K562 (cell line): ENCODE measurements at regions not wholly inside any gene's neighbourhood (a gene's known extent, or its start where the extent isn't known, plus 50 kb on each side); places are given as distances from the start of the nearest gene placed in this dataset.

Experiments
- ATAC-seq: fragments of 200-7000 bp; cut with Tn5 transposase; 3 replicates; pipeline ENCODE4 v1.9.1; 2020; ENCODE audit warnings: moderate library complexity
- BruUV-seq: library from RNA; stranded (reverse); fragments of 400-500 nt; replicated peaks from 2 replicates; lab custom pipeline; 2021; lab: Mats Ljungman, UMichigan
- CTCF ChIA-PET: fragments of 300-600 bp; formaldehyde crosslinking; extraction: SDS; loops from one replicate; lab custom pipeline; 2021; ENCODE audit warnings: low intra/inter-chr PET ratio; lab: Yijun Ruan, JAX
- POLR2A ChIA-PET: fragments of 300-600, 350-650 bp; sonication (Branson Sonifier 250); formaldehyde crosslinking; extraction: SDS; loops from one replicate; lab custom pipeline; 2021; ENCODE audit warnings: antibody characterized with exemption, inconsistent platforms; lab: Yijun Ruan, JAX
- DNase-seq, 4 experiments: peaks; one replicate each; pipeline versions ENCODE4 v3.0.0 to v3.0.0-alpha.2; 2011 to 2018; ENCODE audit warnings: low spot score in 3 of 4, mixed read lengths in 3 of 4; ENCODE audit errors: extremely low read depth in 1 of 4
- FAIRE-seq: peaks from 2 replicates; lab custom pipeline; 2011; peaks lifted over from hg19 to GRCh38; lab: Jason Lieb, UNC
- H2AFZ ChIP-seq: 2 replicates; pipeline ENCODE4 v1.6.0; 2011; ENCODE audit warnings: low read depth, low read length, control low read depth, inconsistent platforms
- H3K27ac ChIP-seq: fragments of 200-600 bp; 3 replicates; pipeline ENCODE4 v1.8.0; 2011; ENCODE audit warnings: low read depth, mild to moderate bottlenecking, control low read depth, inconsistent platforms, low read length, moderate library complexity, mixed read lengths; ENCODE audit errors: extremely low read depth
- H3K27me3 ChIP-seq, 2 experiments: fragments of 300-600 bp in 1 of 2; 2 replicates in 1 of 2; 3 replicates in 1 of 2; pipeline versions ENCODE4 v1.6.0 to v1.8.0; 2011; ENCODE audit warnings: inconsistent platforms in 2 of 2, low read length in 2 of 2, mild to moderate bottlenecking in 1 of 2, mixed read lengths in 1 of 2, moderate library complexity in 1 of 2; ENCODE audit not compliant: control insufficient read depth in 2 of 2, insufficient read depth in 2 of 2
- H3K36me3 ChIP-seq: fragments of 300-600 bp; 3 replicates; pipeline ENCODE4 v1.8.0; 2011; ENCODE audit warnings: mild to moderate bottlenecking, low read length, inconsistent platforms; ENCODE audit not compliant: control insufficient read depth, insufficient read depth
- H3K4me1 ChIP-seq, 2 experiments: fragments of 200-600 bp in 1 of 2; replicated peaks in 1 of 2; 2 replicates in 1 of 2; 3 replicates in 1 of 2; pipeline versions ENCODE4 v1.5.1 to v1.8.0; 2011; ENCODE audit warnings: inconsistent platforms in 2 of 2, low read length in 2 of 2, mild to moderate bottlenecking in 1 of 2, mixed read lengths in 1 of 2, moderate library complexity in 1 of 2; ENCODE audit not compliant: control insufficient read depth in 2 of 2, insufficient read depth in 2 of 2
- H3K4me2 ChIP-seq: 2 replicates; pipeline ENCODE4 v1.6.1; 2011; ENCODE audit warnings: low read length, control low read depth, inconsistent platforms, mixed read lengths; ENCODE audit not compliant: insufficient read depth
- H3K4me3 ChIP-seq: fragments of 200-600 bp; sonication (generic), shearing (Covaris generic); 2 replicates; pipeline ENCODE4 v1.5.1; 2016; ENCODE audit warnings: control low read depth, inconsistent platforms
- H3K79me2 ChIP-seq: fragments of 200-600 bp; 3 replicates; pipeline ENCODE4 v1.8.0; 2011; ENCODE audit warnings: low read length, inconsistent platforms; ENCODE audit not compliant: control insufficient read depth, insufficient read depth
- H3K9ac ChIP-seq, 2 experiments: 2 replicates each; pipeline versions ENCODE4 v1.6.0 to v1.6.1; 2011; ENCODE audit warnings: low read depth in 2 of 2, low read length in 2 of 2, control low read depth in 1 of 2, inconsistent platforms in 1 of 2, mild to moderate bottlenecking in 1 of 2, mixed read lengths in 1 of 2; ENCODE audit not compliant: insufficient read depth in 1 of 2
- H3K9me1 ChIP-seq: one replicate; pipeline ENCODE4 v1.6.0; 2011; ENCODE audit warnings: inconsistent platforms, mild to moderate bottlenecking, low read length, moderate library complexity; ENCODE audit not compliant: control insufficient read depth, insufficient read depth
- H3K9me3 ChIP-seq: replicated peaks from 2 replicates; pipeline ENCODE4 v1.5.1; 2011; ENCODE audit warnings: low read depth, low read length, inconsistent platforms; ENCODE audit not compliant: control insufficient read depth, insufficient read depth
- H4K20me1 ChIP-seq: replicated peaks from 2 replicates; pipeline ENCODE4 v1.6.1; 2011; ENCODE audit warnings: low read length, inconsistent platforms, mixed read lengths; ENCODE audit not compliant: control insufficient read depth, insufficient read depth
- FOXA1 ChIP-seq: fragments of 450-650 bp; IDR thresholded peaks from 2 replicates; pipeline ENCODE4 v1.6.1; 2016; ENCODE audit warnings: mild to moderate bottlenecking, borderline replicate concordance
- PHB ChIP-seq: fragments of 250-450 bp; sonication (Bioruptor Pico); IDR thresholded peaks from 2 replicates; pipeline ENCODE4 v1.5.0; 2021
- WGBS: fragments of 100-300 bp; shearing (Covaris generic); methylation state at CpG from one replicate; pipeline ENCODE4 v1.1.6; 2016; ENCODE audit warnings: low coverage, mixed read lengths; ENCODE audit not compliant: insufficient coverage; ENCODE audit errors: missing lambda C conversion rate; 5-methylcytosine and 5-hydroxymethylcytosine counted together
- in situ Hi-C: fragments of 300-500 bp; cut with MboI; formaldehyde crosslinking; loops from 4 replicates; pipeline ENCODE4 v1.15.0; 2018; ENCODE audit warnings: inconsistent platforms, mixed read lengths
- intact Hi-C: fragments of 100-400 bp; cut with micrococcal nuclease; formaldehyde crosslinking; loops from 2 replicates; pipeline ENCODE4 v1.14.2; 2022
- TF ChIP-seq, protein P1 (sequence below): sonication (generic); formaldehyde crosslinking; IDR thresholded peaks from 2 replicates; pipeline ENCODE4 v1.8.0; 2023; ENCODE audit warnings: missing genetic modification reagents, mild to moderate bottlenecking, borderline replicate concordance
- TF ChIP-seq, protein P2 (sequence below): fragments of 450-650 bp; formaldehyde crosslinking; conservative IDR thresholded peaks from 2 replicates; pipeline ENCODE4 v1.4.0; 2022; ENCODE audit warnings: mild to moderate bottlenecking, missing genetic modification characterization
- TF ChIP-seq, protein P3 (sequence below), 3 experiments: IDR thresholded peaks in 2 of 3; conservative IDR thresholded peaks in 1 of 3; 2 replicates each; pipeline ENCODE4 v1.5.1; 2011 to 2012; ENCODE audit warnings: low read length in 3 of 3, mild to moderate bottlenecking in 3 of 3, control low read depth in 2 of 3, improper control_type of control experiment in 1 of 3, inconsistent platforms in 1 of 3, low read depth in 1 of 3, mixed read lengths in 1 of 3, moderate library complexity in 1 of 3; ENCODE audit not compliant: insufficient read depth in 2 of 3
- TF ChIP-seq, protein P4 (sequence below): fragments of 450-650 bp; formaldehyde crosslinking; IDR thresholded peaks from 2 replicates; pipeline ENCODE4 v1.4.0; 2020; ENCODE audit warnings: mild to moderate bottlenecking, mixed read lengths

DNA sequence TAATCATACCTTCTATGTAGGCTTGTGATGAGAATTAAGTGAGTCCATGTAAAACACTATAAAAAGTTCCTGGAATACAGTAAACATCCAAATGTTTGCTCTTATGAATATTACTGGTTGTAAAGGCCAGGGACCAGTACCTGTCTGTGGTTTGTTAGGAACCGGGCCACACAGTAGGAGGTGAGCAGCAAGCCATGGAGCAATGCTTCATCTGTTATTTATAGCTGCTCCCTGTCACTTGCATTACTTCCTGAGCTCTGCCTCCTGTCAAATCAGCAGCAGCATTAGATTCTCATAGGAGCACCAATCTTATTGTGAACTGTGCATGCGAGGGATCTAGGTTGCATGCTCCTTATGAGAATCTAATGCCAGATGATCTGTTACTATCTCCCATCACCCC lies 662.0 kb upstream of the ANKRD30A start (continued):
- TF ChIP-seq, protein P1, sequence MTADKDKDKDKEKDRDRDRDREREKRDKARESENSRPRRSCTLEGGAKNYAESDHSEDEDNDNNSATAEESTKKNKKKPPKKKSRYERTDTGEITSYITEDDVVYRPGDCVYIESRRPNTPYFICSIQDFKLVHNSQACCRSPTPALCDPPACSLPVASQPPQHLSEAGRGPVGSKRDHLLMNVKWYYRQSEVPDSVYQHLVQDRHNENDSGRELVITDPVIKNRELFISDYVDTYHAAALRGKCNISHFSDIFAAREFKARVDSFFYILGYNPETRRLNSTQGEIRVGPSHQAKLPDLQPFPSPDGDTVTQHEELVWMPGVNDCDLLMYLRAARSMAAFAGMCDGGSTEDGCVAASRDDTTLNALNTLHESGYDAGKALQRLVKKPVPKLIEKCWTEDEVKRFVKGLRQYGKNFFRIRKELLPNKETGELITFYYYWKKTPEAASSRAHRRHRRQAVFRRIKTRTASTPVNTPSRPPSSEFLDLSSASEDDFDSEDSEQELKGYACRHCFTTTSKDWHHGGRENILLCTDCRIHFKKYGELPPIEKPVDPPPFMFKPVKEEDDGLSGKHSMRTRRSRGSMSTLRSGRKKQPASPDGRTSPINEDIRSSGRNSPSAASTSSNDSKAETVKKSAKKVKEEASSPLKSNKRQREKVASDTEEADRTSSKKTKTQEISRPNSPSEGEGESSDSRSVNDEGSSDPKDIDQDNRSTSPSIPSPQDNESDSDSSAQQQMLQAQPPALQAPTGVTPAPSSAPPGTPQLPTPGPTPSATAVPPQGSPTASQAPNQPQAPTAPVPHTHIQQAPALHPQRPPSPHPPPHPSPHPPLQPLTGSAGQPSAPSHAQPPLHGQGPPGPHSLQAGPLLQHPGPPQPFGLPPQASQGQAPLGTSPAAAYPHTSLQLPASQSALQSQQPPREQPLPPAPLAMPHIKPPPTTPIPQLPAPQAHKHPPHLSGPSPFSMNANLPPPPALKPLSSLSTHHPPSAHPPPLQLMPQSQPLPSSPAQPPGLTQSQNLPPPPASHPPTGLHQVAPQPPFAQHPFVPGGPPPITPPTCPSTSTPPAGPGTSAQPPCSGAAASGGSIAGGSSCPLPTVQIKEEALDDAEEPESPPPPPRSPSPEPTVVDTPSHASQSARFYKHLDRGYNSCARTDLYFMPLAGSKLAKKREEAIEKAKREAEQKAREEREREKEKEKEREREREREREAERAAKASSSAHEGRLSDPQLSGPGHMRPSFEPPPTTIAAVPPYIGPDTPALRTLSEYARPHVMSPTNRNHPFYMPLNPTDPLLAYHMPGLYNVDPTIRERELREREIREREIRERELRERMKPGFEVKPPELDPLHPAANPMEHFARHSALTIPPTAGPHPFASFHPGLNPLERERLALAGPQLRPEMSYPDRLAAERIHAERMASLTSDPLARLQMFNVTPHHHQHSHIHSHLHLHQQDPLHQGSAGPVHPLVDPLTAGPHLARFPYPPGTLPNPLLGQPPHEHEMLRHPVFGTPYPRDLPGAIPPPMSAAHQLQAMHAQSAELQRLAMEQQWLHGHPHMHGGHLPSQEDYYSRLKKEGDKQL (CRISPR knock-in tag), result no peak
- TF ChIP-seq, protein P2, sequence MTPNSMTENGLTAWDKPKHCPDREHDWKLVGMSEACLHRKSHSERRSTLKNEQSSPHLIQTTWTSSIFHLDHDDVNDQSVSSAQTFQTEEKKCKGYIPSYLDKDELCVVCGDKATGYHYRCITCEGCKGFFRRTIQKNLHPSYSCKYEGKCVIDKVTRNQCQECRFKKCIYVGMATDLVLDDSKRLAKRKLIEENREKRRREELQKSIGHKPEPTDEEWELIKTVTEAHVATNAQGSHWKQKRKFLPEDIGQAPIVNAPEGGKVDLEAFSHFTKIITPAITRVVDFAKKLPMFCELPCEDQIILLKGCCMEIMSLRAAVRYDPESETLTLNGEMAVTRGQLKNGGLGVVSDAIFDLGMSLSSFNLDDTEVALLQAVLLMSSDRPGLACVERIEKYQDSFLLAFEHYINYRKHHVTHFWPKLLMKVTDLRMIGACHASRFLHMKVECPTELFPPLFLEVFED, result no peak
- TF ChIP-seq PHB (CRISPR knock-in tag) (no peak), FOXA1 (no peak)

DNA sequence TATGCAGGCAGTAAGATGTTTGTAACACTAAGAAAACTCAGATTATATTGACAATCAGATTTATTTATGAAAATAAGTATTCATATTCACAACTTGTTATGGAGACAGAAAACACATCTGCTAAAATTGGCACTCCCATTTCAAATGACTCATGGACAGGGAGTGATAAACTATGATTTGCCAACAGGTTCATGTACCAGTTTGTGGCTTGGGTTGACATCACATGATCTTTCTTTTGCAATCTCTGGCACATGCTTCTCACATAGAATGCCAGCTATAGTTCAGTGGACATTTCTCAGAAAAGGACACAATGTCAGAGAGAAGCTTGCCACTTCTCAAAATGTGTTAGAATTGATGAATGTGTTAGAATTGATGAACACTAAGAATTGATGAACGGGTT lies 663.2 kb upstream of the ANKRD30A start:
- FAIRE-seq (no peak), DNase-seq (no peak), ATAC-seq (no peak)
- in situ Hi-C loops, result no loop called here
- Histone ChIP-seq H3K79me2 (no peaks in the 10 kb centered on the region), H3K9me1 (no peaks in the 10 kb centered on the region), H3K27me3 (no peaks in the 10 kb centered on the region), H3K4me2 (no peak overlapping the region)
- TF ChIP-seq, protein P3, sequence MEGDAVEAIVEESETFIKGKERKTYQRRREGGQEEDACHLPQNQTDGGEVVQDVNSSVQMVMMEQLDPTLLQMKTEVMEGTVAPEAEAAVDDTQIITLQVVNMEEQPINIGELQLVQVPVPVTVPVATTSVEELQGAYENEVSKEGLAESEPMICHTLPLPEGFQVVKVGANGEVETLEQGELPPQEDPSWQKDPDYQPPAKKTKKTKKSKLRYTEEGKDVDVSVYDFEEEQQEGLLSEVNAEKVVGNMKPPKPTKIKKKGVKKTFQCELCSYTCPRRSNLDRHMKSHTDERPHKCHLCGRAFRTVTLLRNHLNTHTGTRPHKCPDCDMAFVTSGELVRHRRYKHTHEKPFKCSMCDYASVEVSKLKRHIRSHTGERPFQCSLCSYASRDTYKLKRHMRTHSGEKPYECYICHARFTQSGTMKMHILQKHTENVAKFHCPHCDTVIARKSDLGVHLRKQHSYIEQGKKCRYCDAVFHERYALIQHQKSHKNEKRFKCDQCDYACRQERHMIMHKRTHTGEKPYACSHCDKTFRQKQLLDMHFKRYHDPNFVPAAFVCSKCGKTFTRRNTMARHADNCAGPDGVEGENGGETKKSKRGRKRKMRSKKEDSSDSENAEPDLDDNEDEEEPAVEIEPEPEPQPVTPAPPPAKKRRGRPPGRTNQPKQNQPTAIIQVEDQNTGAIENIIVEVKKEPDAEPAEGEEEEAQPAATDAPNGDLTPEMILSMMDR (IDR thresholded peaks at IDR 0.05 in 2 of 3, conservative IDR thresholded peaks at IDR 0.05 in 1 of 3; ENCODE audit: insufficient read depth in 2 of 3, low read depth in 1 of 3, low read length in 3 of 3), result no peak
- TF ChIP-seq, protein P4, sequence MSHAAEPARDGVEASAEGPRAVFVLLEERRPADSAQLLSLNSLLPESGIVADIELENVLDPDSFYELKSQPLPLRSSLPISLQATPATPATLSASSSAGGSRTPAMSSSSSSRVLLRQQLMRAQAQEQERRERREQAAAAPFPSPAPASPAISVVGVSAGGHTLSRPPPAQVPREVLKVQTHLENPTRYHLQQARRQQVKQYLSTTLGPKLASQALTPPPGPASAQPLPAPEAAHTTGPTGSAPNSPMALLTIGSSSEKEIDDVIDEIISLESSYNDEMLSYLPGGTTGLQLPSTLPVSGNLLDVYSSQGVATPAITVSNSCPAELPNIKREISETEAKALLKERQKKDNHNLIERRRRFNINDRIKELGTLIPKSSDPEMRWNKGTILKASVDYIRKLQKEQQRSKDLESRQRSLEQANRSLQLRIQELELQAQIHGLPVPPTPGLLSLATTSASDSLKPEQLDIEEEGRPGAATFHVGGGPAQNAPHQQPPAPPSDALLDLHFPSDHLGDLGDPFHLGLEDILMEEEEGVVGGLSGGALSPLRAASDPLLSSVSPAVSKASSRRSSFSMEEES (CRISPR knock-in tag), result peak; percentile 5; the same call in 1 of the 2 replicates
- TF ChIP-seq, all 486 proteins: peak for 1
- H4K20me1 ChIP-seq, result no peaks in the 10 kb centered on the region
- POLR2A ChIA-PET, result no interaction called here
- 0% methylated on average over 1 of the region's 1 CpG for WGBS
- H2AFZ ChIP-seq, result no peak overlapping the region
- H3K36me3 ChIP-seq, result no peaks in the 10 kb centered on the region
- H3K4me3 ChIP-seq, result no peak overlapping the region
- H3K9me3 ChIP-seq, result no peaks in the 10 kb centered on the region; the same call in 1 of the 2 replicates
- CTCF ChIA-PET, result no interaction called here
- H3K4me1 ChIP-seq, result no peaks in the 10 kb centered on the region
- intact Hi-C loops, result no loop called here
- no peak overlapping the region for H3K27ac ChIP-seq
- no TSS peak for BruUV-seq
- H3K9ac ChIP-seq, result no peak overlapping the region
